Hematopoietic multipotent progenitor cell treated with erythropoietin and hydrocortisone succinate and interleukin-3 and kit ligand, for 6 days (in vitro differentiated cells): ENCODE measurements at regions not wholly inside any gene's neighbourhood (a gene's known extent, or its start where the extent isn't known, plus 50 kb on each side); places are given as distances from the start of the nearest gene placed in this dataset.
"Not testable (repeated sequence)": the region's sequence is repeated elsewhere in the genome, so short reads cannot be mapped to it uniquely, and the experiment has no call there.

Experiments
- DNase-seq: peaks from one replicate; pipeline ENCODE4 v3.0.0-alpha.2; 2015

DNA sequence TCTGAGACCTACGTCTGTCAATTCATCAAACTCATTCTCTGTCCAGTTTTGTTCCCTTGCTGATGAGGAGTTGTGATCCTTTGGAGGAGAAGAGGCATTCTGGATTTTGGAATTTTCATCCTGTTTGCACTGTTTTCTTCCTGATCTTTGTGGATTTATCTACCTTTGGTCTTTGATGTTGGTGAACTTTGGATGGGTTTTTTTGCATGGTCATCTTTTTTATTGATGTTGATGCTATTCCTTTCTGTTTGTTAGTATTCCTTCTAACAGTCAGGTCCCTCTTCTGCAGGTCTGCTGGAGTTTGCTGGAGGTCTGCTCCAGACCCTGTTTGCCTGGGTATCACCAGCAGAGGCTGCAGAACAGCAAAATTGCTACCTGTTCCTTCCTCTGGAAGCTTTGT, 322.2 kb downstream of the CCSER2 start:
- not testable (repeated sequence) for DNase-seq

DNA sequence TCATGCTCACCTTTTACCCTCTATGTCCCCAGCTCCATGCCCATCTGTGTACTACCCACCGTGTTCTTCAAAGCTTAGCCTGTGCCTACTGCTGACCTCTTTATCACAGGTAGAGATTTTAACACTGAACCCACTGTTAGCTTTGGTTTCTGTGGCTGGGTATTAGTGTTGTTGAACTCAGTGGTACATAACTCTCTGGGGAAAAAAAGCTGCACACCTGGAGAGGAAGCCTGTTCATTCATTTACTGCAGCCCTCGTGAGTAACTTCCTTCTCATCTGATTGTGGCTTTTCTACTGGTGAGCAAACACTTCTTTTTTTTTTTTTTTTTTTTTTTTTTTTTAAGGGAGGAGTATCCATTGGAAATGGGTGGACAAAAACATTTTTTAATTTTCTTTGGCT, 326.3 kb downstream of the CCSER2 start:
- DNase-seq, result no peak

DNA sequence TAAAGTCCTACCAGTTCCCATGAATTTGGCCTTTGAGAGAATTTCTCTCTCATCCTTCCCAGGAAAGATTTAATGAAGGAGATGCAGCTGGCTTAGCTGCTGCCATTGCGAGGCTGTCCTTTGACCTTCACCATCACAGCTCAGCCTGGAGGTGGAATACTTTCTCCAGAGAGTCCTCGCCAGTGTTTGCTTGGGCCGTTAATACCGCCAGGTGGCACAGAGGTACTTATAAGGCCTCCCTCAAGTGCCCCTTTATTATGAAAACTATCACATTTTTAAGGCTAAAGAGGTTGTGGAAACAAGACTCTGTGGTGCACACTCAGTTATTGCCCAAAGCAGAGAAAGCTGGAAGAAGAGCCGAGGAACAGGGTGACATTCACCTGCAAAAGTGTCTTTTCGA, 330.6 kb downstream of the CCSER2 start:
- no peak for DNase-seq

DNA sequence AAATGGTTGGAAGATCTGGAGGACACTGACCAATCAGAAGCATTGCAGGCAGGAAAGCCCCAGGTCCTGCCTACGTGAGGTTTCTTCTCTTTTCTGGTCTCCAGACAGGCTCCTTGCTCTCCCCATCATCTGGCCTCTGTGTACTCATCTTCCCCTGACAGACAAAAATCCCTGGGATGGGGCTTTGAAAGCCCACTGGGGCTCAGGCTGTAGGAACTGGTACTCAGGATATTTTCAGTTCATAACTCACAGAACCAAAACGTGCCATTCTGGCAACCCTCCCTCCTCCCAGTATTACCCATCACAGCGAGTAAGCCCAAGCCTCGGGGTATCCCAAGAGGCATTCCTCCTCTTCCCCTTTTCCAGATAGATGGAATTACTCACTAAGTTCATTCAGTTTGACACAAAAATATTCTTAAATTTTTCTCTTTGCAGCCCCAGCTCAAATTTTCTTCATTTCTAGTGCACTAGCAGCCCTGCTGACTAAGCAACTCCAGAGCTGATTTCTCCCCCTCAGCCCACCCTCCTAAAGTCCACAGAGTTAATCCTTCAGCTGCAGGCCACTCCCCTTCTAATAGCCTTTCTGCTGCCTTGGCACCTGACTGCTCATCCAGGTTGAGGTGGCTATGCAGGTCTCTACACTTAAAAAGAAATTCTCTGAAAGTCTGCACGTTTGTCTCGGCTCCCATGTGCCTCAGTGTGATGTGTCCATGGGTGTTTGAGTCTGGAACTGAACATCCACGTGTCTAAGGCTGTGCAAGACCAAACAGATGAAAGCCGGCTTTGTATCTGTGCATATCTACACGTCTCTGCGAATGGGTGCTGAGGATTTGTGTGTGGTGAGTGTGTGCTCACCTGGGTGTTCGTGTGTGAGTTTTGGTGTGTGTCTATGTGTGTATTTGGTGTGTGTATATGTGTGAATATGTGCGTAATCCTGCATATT, 331.4 kb downstream of the CCSER2 start:
- no peak for DNase-seq

DNA sequence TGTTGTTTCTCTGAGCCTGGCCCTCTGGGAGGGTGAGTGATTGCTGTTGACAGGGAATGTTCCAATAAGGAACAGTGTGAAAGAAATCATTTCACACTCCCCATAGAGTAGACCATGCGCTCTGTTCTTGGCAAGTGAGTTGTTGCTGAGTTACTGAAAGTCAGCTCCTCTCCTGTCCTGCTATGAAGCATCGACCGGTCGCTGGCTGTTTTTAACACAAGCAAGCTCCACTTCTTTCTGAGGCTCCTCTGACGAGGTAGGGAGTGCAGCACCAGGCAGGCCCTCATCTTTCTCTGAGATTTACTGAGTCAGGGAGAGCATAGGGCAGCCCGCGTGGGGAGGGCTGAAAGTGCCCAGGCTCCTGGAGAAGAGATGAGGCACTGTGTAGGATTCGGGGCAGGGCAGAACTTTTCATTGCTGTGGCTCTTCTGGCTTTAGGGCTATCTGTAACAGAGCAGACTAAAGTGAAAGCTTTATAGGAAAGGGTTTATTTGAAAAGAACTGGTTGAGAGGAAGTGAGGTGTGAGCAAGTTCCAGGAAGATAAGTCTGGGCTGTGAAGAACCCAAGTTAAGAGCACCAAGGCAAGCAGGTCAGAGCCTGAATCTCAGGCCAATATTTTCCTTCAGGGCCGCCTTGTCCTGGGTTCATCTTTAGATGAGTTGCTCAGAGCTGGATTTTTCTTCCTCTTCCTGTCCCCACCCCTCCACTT, 332.2 kb downstream of the CCSER2 start:
- DNase-seq, result no peak

DNA sequence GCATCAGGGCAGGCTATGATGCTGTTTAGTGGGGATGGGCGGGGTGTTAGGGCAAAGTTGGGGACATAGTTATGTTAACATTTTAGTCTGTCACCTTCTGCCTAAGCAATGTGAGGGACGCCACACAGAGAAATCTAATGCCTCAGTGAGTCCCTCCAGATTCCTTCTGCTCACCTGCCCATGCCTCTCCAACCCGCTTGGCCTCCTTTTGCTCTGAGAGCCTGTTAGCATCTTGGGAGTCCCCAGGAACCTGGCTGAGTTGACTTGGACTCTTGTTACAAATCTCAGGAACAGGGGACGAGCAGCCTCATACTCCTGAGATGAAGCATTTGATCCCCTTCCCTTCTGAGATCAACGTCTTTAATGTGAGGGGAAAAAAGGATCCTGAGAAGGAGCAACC, 336.8 kb downstream of the CCSER2 start:
- no peak for DNase-seq

DNA sequence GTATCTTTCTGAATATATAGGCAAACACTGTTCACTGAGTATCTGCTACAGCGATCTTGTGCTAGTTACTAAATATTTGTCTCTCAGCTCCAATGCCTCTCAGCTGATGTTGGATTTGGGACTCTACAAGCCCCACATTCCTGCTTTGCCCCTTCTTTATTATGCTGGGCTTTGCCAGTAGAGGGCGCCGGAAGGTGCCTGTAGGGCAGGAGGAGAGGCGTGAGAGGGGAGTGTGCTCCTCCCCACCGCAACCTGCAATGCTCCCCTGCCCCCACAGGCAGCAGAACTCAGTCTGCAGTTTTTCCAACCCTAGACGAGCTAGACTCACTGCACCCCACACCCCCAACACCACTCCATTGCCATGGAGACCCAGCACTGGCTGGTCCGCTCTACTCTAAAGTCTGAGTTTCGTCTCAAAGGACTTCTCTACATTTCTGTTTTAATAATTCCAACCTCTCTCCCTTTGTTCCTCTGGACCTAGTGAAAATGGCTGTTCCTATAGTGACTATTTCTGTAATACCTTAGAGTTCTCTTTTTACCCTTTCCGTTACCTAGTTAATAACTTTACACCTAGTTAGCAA, 337.6 kb downstream of the CCSER2 start:
- DNase-seq, result peak; percentile 56

DNA sequence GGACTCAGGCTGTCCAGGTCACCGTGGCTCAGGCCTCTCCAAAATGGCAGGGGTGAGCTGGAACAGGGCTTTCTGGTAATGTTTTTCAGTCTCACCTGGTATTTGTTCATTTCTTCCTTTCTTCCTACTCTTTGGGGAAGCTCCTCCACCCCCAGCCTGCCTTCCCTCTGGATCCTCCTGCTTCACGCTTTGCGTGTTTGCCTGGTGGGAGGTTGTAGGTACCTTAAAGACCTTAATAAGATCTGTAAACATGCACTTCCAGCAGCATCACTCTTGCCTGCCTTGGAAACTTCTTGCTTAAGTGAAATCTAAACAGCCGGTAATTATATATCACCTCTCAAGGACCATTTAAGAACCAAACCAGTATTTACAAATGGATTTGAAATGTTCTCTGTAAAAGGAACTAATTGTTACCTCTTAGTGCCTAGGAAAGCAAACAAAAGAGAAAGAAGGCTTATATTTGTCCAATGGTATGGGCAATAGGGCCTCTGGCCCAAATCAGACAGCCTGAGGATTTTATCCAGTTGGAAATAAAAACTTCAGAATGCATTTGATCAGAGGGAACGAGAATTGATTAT, 339.9 kb downstream of the CCSER2 start:
- DNase-seq, result no peak

DNA sequence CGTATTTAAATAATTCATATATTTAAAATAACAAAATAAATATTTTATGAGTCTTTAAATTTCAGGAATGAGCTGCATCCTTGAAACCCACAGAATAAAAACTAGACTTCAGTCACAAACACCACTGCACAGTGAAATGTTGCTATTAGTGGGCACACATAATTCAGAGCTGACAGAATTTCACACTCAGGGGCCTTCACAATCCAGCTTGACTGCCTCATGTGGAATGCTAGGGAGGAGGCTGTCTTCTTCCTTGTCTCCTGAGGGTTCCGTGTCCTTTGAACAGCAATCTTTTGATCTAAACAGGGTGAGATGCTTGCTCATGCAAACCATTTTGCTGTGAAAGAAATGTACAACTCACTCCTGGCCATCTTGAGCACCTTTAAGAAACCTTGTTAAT, 346.7 kb downstream of the CCSER2 start:
- DNase-seq, result no peak

DNA sequence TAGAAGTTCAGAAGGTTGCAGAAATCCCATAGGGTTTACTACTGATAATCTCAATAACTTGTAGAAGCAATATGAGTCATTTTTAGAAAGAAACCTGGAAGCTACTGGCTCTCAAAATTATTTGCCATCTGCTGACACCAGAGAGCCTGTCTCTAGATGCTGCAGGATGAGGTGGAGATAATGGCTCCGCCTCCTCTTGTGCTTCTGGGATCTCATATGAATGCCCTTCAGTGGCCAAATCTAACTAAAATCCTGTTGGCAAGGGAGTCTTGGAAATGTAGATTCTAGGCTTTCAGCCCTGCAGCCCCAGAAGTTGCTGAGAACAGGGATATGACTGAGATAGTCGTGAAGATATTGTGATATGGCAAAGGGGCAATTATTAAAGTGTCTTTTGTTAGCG, 348.1 kb downstream of the CCSER2 start:
- DNase-seq, result no peak

DNA sequence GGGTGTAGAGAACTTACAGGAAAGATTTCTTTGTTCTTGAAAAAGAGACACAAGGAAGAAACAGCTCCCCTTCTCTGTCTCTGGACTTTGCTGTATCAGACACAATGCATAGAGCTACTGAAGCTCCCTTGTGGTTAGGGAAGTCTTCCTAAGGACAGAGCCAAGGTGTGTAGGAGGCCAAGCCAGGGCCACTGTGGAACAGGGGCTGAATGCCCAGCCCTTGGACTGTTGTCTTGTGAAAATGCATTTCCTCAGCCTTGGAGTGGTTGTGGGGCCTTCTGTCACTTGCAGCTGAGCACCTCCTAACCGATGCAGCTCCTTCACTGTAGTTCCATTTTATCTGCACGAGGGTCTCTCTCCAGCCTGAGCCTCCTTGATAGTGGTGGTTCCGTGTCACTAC, 353.4 kb downstream of the CCSER2 start:
- no peak for DNase-seq

DNA sequence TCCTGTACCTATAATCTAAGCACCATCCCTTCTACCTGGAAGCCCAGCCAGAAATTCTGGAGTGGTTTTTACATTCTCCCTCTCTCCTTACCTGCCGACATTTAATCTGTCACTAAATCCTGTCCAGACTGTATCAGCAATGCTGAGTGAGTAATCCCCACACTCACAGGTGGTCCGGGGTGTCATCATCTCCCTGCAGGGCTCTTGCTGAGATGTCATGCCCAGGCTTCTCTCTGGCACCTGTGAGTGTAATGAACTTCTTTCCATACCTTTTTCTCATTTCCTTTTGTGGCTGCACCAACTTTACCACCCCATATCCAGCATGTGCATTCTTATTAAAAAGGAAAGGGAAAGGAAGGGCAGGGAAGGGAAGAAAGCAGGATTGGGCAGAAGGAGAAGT, 355.2 kb downstream of the CCSER2 start:
- DNase-seq, result no peak

DNA sequence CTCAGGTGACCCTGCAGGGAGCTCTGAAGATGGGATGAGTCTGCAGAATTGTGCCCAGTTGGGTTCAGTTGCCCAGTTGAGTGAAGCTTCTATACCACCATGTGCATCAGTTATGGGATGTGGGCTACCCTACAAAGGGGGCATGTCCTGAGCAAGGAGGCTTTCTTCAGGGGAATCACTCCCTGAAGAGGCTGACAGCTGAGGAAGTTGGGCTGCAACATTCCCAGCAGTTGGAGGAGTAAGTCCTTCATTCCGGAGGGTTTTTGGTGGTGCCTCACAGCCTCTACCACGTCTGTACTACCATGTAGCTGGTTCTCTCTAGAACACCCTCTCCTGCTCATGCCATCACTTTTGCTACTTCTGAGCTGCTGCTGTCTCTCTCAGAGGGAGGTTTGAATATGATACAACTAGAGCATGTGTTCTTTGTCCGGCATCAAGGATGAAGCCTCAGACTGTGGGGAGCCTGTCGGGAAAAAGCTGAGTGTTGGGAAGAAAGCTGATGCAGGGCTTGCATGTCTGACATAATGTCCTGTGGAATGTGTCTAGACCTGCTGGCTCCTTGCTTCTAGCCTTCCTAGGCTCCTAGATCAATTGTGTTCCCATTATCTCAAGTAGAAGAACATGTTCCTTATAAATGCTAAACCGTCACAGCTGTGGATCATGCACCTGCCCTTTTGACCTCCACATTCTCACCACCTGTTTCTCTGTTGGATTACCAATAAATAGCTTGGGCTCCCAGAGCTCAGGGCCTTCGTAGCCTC, 355.8 kb downstream of the CCSER2 start:
- DNase-seq, result no peak

DNA sequence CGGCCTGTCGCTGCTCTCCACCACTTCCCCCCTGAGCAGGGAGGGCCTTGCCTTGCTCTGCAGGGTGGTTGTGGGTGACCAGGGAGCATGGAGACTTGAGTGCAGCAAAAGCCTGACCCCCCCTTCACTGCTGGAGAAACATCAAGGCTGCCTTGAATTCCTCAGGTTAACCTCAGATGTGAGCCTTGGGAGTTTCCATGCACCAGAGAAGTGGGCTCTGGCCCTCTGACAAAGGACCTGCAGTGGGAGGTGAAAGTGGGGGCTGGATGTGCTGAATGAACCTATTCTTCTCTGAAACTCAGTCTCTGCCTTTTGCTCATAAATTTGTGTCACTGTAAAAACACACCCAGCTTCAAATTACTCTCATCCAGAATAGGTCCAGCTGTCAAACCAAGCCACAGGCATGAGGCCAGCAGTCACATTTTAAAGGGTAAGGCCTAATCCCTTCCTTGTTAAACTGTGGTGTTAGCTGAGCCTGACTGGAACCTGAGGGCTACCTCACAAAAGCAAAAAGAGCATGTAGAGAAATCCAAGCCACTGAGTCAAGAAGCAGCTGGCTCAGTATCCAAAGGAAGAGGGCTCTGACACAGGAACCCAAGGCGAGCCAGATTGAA, 356.8 kb downstream of the CCSER2 start:
- DNase-seq, result no peak

DNA sequence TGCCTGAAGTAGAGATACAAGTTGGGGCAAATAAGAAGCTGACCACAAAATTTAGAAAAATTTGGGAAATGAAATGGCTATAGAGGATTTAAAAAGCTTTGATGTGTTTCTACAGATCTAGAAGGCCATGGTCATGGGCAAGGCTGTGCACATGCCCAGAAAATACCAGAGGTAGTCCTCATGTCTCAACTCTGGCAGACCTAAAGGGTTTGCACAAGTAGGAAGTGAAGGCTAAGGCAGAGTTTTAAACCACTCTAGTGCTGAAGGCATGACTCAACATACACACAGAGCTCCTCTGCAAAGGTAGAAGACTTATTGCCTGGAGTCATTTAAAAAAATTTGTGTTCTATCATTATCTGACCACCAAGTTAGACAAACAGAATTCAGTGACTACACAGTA, 364.6 kb downstream of the CCSER2 start:
- DNase-seq, result no peak

DNA sequence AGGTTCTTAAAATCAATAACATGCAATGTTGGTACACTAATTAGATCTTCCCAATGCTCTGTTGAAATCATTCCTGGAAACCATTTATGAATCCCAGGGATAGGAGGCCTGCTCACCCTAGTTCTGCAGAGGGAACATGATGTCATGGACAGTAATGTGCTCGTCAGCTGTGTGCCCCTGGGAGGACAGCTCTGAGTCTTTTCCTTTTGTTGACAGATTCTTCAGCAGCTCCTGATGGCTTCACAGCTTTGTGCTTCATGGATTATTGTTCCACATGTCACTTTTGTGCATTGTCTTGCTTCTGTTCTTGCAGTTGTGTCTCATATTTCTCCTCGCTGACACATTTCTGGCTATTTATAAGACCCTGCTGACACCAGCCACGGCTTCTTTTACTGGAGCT, 367.5 kb downstream of the CCSER2 start:
- DNase-seq, result no peak

DNA sequence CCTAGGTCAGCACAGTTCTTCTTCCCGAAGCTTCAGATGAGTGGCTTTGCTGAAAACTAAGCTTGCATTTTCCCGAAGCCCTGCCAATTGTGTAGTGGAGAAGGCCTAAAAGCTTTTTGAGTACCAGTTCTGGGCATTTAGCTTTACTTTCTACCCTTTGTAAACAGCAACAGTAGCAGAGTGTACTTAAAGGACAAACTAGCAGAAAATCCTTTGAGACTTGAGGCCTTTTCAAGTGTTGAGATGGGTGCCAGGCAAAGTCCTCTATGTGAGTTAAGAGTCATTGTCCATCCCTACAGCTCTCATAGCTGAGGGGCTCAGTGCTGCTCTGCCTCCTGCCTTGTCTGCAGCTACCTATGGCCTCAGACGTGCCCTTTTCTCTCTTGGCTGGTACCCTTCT, 368.2 kb downstream of the CCSER2 start:
- no peak for DNase-seq

DNA sequence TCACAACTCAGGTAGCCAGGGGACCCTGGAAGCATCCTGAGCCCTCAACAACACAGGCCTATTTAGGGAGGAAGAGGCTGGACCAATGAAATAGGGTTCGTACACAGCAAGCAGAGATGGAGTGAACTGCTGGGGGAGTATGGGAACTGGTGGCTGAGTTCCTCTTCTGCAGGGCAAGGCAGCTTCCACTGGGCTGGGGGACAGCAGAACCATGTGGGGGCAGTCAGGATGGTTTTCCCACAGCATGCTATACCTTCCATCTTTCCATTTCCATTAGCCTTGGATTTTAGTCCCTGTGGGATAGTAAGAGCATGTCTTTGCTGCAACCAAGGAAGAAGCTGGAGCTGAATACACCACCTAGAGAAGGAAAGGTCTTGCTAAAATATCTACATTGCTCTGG, 370.6 kb downstream of the CCSER2 start:
- no peak for DNase-seq

DNA sequence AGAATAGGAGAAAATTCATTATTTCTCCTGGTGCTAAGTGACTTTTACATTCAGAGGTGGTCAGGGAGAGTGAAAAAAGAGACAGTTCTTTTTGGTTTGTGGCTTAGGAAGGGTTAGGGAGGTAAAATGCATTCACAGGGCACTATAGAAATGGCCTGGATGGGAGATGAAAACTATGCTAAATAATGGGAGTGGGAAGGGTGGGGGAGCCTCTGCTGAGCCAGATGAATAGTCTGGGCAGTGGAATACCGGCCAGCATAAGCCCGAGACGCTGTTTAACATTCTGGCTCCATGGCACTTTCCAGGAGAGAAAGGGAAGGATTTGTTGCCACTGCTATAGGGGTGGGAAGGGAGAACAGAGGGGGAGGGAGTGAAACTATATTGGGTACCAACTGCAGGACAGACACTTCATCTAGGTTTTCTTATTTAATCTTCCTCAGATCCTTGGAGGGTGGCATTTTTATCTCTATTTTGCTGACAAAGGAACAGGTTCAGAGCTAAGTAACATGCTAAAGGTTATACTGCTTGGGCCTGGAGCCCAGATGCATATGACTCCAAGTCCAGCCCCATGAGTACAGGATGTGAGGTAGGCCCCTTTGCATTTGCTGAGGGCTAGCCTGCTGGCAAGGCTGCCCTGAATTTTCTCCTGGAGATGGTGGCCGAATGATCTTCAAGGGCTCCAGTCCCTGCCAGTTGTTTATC, 372.4 kb downstream of the CCSER2 start:
- DNase-seq, result no peak

DNA sequence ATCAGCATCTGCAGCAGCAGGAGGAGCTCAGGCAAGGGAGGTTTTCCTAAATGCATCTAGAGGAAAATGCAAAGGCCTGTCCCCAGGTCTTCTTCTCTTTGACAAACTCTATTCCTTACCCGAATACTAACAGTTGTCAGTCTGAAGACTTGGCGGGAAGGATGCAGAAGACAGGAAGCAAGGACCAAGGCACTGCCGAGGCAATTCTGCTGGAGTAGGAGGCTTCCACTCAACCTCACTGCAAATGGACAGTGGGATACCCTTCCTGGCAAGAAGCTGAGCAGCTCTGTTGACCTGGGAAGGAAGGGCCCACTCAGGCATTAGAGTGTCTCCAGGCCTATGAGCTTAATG, 373.0 kb downstream of the CCSER2 start:
- DNase-seq, result no peak

DNA sequence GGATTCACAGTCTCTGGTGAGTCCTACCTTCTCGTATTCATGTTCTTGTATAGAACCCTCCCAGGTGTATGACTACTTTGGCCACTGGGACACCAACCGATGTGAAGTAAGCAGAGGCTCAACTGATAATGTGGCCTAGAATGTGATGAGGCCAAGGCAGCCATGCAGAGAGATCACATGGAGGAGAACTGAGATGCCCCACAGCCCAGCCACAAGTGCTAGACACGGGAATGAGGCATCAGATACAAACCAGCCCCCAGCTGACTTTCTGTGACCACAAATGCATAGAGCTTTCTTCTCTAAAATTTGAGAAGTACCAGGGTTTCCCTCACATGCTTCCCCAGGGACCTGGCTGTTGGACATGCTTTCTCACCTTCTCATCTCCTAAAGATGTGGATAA, 375.7 kb downstream of the CCSER2 start:
- no peak for DNase-seq

DNA sequence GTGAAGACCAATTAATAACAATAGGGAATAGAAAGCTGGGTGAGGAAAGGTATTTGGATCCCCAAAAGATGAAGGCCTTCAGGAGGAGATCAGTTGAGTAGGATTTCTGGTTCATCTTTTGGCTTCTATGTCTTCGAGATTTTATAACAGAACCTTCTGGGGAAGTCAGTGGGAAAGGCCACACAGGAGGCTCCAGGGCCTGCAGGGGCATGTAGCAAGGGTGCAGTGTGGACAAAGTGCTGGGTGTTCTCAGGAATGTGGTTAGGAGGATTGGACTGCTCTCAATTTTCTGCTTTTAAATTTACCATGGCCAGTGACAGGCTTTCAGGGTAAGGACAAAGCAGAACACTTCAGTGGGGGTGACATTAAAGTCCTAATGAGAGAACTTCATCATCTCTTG, 378.0 kb downstream of the CCSER2 start:
- DNase-seq, result no peak
